Esophagus muscularis mucosa (tissue), 4 donors: ENCODE measurements at regions not wholly inside any gene's neighbourhood (a gene's known extent, or its start where the extent isn't known, plus 50 kb on each side); places are given as distances from the start of the nearest gene placed in this dataset.
"Not testable (repeated sequence)": the region's sequence is repeated elsewhere in the genome, so short reads cannot be mapped to it uniquely, and the experiment has no call there.

Experiments
- DNase-seq: peaks from one replicate; pipeline ENCODE4 v3.0.0-alpha.2; 2017; ENCODE audit errors: extremely low spot score
- H3K27ac ChIP-seq, 4 donors: fragments of 200-600 bp; sonication (generic); replicated peaks in 1 of 4; 1 replicate in 3 of 4; 2 replicates in 1 of 4; pipeline ENCODE4 v1.5.1; 2016 to 2019; ENCODE audit warnings: mild to moderate bottlenecking in 1 of 4
- H3K27me3 ChIP-seq, 4 donors: fragments of 200-600 bp; sonication (generic); one replicate each; pipeline versions ENCODE4 v1.5.1 to v1.6.0; 2016 to 2019
- H3K36me3 ChIP-seq, 4 donors: fragments of 200-600 bp; sonication (generic); one replicate each; pipeline ENCODE4 v1.5.1; 2016 to 2019
- H3K4me1 ChIP-seq, 4 donors: fragments of 200-600 bp; sonication (generic); one replicate each; pipeline ENCODE4 v1.5.1; 2016 to 2019
- H3K4me3 ChIP-seq, 4 donors: fragments of 200-600 bp; sonication (generic); 1 replicate in 2 of 4; 2 replicates in 2 of 4; pipeline ENCODE4 v1.5.1; 2016 to 2019; ENCODE audit warnings: mild to moderate bottlenecking in 4 of 4, moderate library complexity in 1 of 4
- H3K9me3 ChIP-seq, 4 donors: fragments of 200-600 bp; sonication (generic); 1 replicate in 3 of 4; 2 replicates in 1 of 4; pipeline ENCODE4 v1.5.1; 2016 to 2019
- CTCF ChIP-seq, 3 experiments: fragments of 200-600 bp in 2 of 3; fragments of 450-650 bp in 1 of 3; sonication (generic) in 2 of 3; IDR thresholded peaks; one replicate each; pipeline ENCODE4 v1.5.1; 2017 to 2019; ENCODE audit warnings: antibody characterized with exemption in 3 of 3, mild to moderate bottlenecking in 2 of 3, moderate library complexity in 1 of 3
- EP300 ChIP-seq: sonication (generic); formaldehyde crosslinking; IDR thresholded peaks from one replicate; pipeline ENCODE4 v1.6.1; 2017; ENCODE audit warnings: antibody characterized with exemption
- POLR2A ChIP-seq: fragments of 450-650 bp; IDR thresholded peaks from one replicate; pipeline ENCODE4 v1.6.1; 2017; ENCODE audit warnings: antibody characterized with exemption, moderate library complexity, mild to moderate bottlenecking, low read depth
- POLR2AphosphoS5 ChIP-seq, 2 donors: sonication (generic); formaldehyde crosslinking; IDR thresholded peaks; one replicate each; pipeline ENCODE4 v1.6.1; 2017; ENCODE audit warnings: antibody characterized with exemption in 2 of 2
- WGBS: methylation state at CpG from one replicate; pipeline ENCODE4 v1.1.5; 2018; 5-methylcytosine and 5-hydroxymethylcytosine counted together
- intact Hi-C: fragments of 100-400 bp; cut with DNase I; formaldehyde crosslinking; loops from one replicate; pipeline ENCODE4 v1.15.1; 2023

DNA sequence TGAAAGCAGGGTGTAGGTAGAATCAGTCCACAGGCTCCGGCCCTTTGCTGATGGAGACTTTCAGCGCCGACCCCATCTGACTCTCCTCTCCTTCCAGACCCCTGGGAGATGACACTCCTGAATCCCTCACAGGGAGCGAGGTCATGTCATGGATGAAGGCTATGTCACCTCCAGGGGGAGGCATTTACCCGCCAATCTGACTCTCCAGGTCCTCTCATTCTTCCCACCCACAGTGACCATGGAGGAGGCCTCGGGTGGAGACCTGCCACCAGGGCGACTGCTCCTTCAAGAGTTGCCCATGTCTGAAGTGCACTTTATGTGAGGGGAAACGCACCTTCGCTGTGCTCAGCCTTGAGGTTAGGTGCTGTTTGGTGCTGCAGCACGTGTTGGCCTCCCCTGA, 112.7 kb downstream of the KLF13 start:
- H3K36me3 ChIP-seq, result no peaks in the 10 kb centered on the region
- no peaks in the 10 kb centered on the region for H3K9me3 ChIP-seq
- no peaks in the 10 kb centered on the region for H3K27me3 ChIP-seq
- TF ChIP-seq POLR2A (no peak), CTCF (IDR thresholded peaks at IDR 0.05) (no peak), EP300 (no peak), POLR2AphosphoS5 (IDR thresholded peaks at IDR 0.05) (no peak)
- WGBS, result 93% methylated on average over 9 of the region's 10 CpGs
- H3K4me1 ChIP-seq, result peaks cover 30 to 47% (median 43%) of the 10 kb centered on the region in 4 donors
- intact Hi-C loops, result loop anchor here (5.0 kb wide), 5 partner anchors 48 to 237 kb away; partner anchors contain the start of gene KLF13
- DNase-seq, result no peak
- no peak overlapping the region for H3K27ac ChIP-seq
- no peak overlapping the region for H3K4me3 ChIP-seq

DNA sequence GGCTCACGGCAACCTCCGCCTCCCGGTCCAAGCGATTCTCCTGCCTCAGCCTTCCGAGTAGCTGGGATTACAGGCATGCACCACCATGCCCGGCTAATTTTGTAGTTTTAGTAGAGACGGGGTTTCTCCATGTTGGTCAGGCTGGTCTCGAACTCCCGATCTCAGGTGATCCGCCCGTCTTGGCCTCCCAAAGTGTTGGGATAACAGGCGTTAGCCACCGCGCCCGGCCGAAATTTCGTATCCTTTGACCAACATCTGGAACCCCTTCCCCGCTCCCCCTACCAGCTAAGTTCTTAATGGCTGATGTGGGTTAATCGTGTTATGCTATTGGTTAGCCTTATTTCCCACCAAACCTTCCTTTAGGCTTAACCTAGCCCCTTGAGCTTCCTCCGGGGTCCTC, 113.6 kb downstream of the KLF13 start:
- Histone ChIP-seq H3K4me1 (peaks cover 22 to 38% (median 34%) of the 10 kb centered on the region in 4 donors), H3K4me3 (peak overlapping the region; percentile 57 to 75 (median 68)), H3K27ac (peak overlapping the region; percentile 69 to 81 (median 72))
- intact Hi-C loops, result loop anchor here (10.0 kb wide), 1 partner anchor 45 kb away; no protein-coding TSS in a partner anchor
- not testable (repeated sequence) for H3K27me3 ChIP-seq, H3K9me3 ChIP-seq, DNase-seq, H3K36me3 ChIP-seq
- 99% methylated on average over 20 of the region's 20 CpGs for WGBS

- Histone ChIP-seq H3K4me3 (peak overlapping the region; percentile 57 to 75 (median 68)), H3K4me1 (peaks cover 17 to 32% (median 28%) of the 10 kb centered on the region in 4 donors), H3K9me3 (no peaks in the 10 kb centered on the region), H3K27me3 (no peaks in the 10 kb centered on the region), H3K27ac (peak overlapping the region; percentile 69 to 81 (median 72)), H3K36me3 (no peaks in the 10 kb centered on the region)
- intact Hi-C loops, result loop anchor here (10.0 kb wide), 1 partner anchor 46 kb away; no protein-coding TSS in a partner anchor
- no peak for DNase-seq
- TF ChIP-seq CTCF (IDR thresholded peaks at IDR 0.05) (no peak), EP300 (no peak), POLR2AphosphoS5 (IDR thresholded peaks at IDR 0.05) (peak; percentile 34 to 61)
- 5% methylated on average over 37 of the region's 56 CpGs for WGBS
Measured at GRCh38 chr15:31440754-31441311, 114.2 kb downstream of the KLF13 start.

GRCh38 chr15:31442226-31442625, 115.6 kb downstream of the KLF13 start:
- H3K27me3 ChIP-seq, result no peaks in the 10 kb centered on the region
- peak overlapping the region; percentile 29 to 81 (median 60) for H3K27ac ChIP-seq
- no peak overlapping the region for H3K4me3 ChIP-seq
- 84% methylated on average over 9 of the region's 9 CpGs for WGBS
- no peaks in the 10 kb centered on the region for H3K36me3 ChIP-seq
- intact Hi-C loops, result loop anchor here (10.0 kb wide), 1 partner anchor 47 kb away; no protein-coding TSS in a partner anchor
- TF ChIP-seq POLR2A (no peak), POLR2AphosphoS5 (IDR thresholded peaks at IDR 0.05) (no peak), CTCF (IDR thresholded peaks at IDR 0.05) (no peak), EP300 (no peak)
- no peak for DNase-seq
- peaks cover 11 to 24% (median 22%) of the 10 kb centered on the region in 4 donors for H3K4me1 ChIP-seq
- H3K9me3 ChIP-seq, result no peaks in the 10 kb centered on the region

DNA sequence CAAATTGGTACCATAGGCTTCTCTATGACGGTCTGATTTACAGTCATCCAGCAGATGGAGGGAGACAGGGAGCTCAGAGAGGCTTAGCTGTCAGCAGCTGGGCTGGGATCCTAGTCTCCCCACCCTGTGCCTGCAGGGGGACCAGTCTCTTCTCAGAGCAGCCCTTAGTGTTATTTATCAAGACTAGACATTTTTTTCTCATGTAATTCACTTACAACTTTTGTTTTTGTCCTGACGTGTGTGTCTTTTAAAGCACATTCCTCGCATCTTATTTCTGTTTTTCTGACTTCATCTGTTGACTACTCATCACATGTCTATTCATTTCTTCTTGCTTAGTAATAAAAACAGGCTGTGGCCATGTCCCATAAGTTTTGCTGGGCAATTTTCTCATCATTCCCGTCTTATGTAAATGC, 116.1 kb downstream of the KLF13 start:
- no peak overlapping the region for H3K4me3 ChIP-seq
- intact Hi-C loops, result loop anchor here (10.0 kb wide), 1 partner anchor 48 kb away; no protein-coding TSS in a partner anchor
- H3K36me3 ChIP-seq, result no peaks in the 10 kb centered on the region
- TF ChIP-seq EP300 (no peak), POLR2AphosphoS5 (IDR thresholded peaks at IDR 0.05) (peak; percentile 12 to 37)
- H3K4me1 ChIP-seq, result peaks cover 11 to 24% (median 22%) of the 10 kb centered on the region in 4 donors
- H3K9me3 ChIP-seq, result no peaks in the 10 kb centered on the region
- no peak for DNase-seq
- H3K27ac ChIP-seq, result peak overlapping the region; percentile 29 to 81 (median 46)
- H3K27me3 ChIP-seq, result no peaks in the 10 kb centered on the region
- WGBS, result 61% methylated on average over 4 of the region's 4 CpGs
